C4-2B (cell line): ENCODE measurements at regions not wholly inside any gene's neighbourhood (a gene's known extent, or its start where the extent isn't known, plus 50 kb on each side); places are given as distances from the start of the nearest gene placed in this dataset.

ENCODE experiments used
- H3K27ac ChIP-seq: fragments of 450-650 bp; 2 replicates; pipeline ENCODE4 v1.5.1; 2017
- CTCF ChIP-seq: fragments of 450-650 bp; conservative IDR thresholded peaks from 2 replicates; pipeline ENCODE4 v1.5.1; 2017; ENCODE audit warnings: mild to moderate bottlenecking
- ZFX ChIP-seq: fragments of 450-650 bp; IDR thresholded peaks from 2 replicates; pipeline ENCODE4 v1.6.1; 2017

- TF ChIP-seq ZFX (no peak), CTCF (no peak)
- peak overlapping the region; percentile 29 for H3K27ac ChIP-seq
Measured at GRCh38 chr9:131809941-131810344, 70.1 kb upstream of the RAPGEF1 start.

- H3K27ac ChIP-seq, result no peak overlapping the region
- TF ChIP-seq ZFX (no peak), CTCF (no peak)
Measured at GRCh38 chr9:131808291-131808690, 68.4 kb upstream of the RAPGEF1 start.

- TF ChIP-seq ZFX (no peak), CTCF (no peak)
- H3K27ac ChIP-seq, result no peak overlapping the region
Measured at GRCh38 chr9:131807144-131807983, 67.5 kb upstream of the RAPGEF1 start.

- H3K27ac ChIP-seq, result no peak overlapping the region
Measured at GRCh38 chr9:131805803-131806202, 65.9 kb upstream of the RAPGEF1 start.

GRCh38 chr9:131804826-131805225 lies 65.0 kb upstream of the RAPGEF1 start:
- no peak overlapping the region for H3K27ac ChIP-seq
- TF ChIP-seq ZFX, result no peak
- TF ChIP-seq CTCF, result no peak

More at GRCh38 chr9:131805803-131806202, 65.9 kb upstream of the RAPGEF1 start:
- TF ChIP-seq ZFX (no peak), CTCF (no peak)

GRCh38 chr9:131803758-131804411 lies 64.0 kb upstream of the RAPGEF1 start:
- no peak for TF ChIP-seq CTCF
- no peak for TF ChIP-seq ZFX
- no peak overlapping the region for H3K27ac ChIP-seq

- TF ChIP-seq CTCF, result no peak
- no peak for TF ChIP-seq ZFX
- H3K27ac ChIP-seq, result no peak overlapping the region
Measured at GRCh38 chr9:131801810-131802209, 61.9 kb upstream of the RAPGEF1 start.
